H1 (cell line): ENCODE measurements at regions not wholly inside any gene's neighbourhood (a gene's known extent, or its start where the extent isn't known, plus 50 kb on each side); places are given as distances from the start of the nearest gene placed in this dataset.

Experiments used
- ASH2L ChIP-seq: fragments of 200-600, 300-600 bp; sonication (generic); IDR thresholded peaks from one replicate; pipeline ENCODE4 v1.7.1; 2017; ENCODE audit warnings: low read length
- BCL11A ChIP-seq, 2 experiments: IDR thresholded peaks; one replicate each; pipeline ENCODE4 v1.6.1; 2011; ENCODE audit warnings: low read depth in 2 of 2, low read length in 2 of 2, mild to moderate bottlenecking in 2 of 2
- BRCA1 ChIP-seq: IDR thresholded peaks from 2 replicates; pipeline ENCODE4 v1.6.1; 2012; ENCODE audit warnings: low read depth, low read length, improper control_type of control experiment
- CBX5 ChIP-seq: fragments of 300-800, 300-1000 bp; sonication (generic); IDR thresholded peaks from 2 replicates; pipeline ENCODE4 v1.7.1; 2016; ENCODE audit warnings: antibody characterized with exemption, low read length, low read depth
- CREB1 ChIP-seq: IDR thresholded peaks from 2 replicates; pipeline ENCODE4 v1.6.1; 2012; ENCODE audit warnings: inconsistent platforms
- HDAC6 ChIP-seq: IDR thresholded peaks from one replicate; pipeline ENCODE4 v1.7.1; 2012; ENCODE audit warnings: low read depth, mild to moderate bottlenecking, inconsistent platforms, low read length, moderate library complexity
- POLR2A ChIP-seq, 2 experiments: IDR thresholded peaks; 1 replicate in 1 of 2; 2 replicates in 1 of 2; pipeline ENCODE4 v1.6.1; 2011; ENCODE audit warnings: low read depth in 2 of 2, low read length in 2 of 2, mild to moderate bottlenecking in 2 of 2; ENCODE audit errors: control extremely low read depth in 1 of 2
- POU5F1 ChIP-seq: IDR thresholded peaks from 2 replicates; pipeline ENCODE4 v1.6.1; 2011; ENCODE audit warnings: low read depth, mild to moderate bottlenecking, low read length, moderate library complexity
- SIN3A ChIP-seq, 2 experiments: IDR thresholded peaks in 1 of 2; conservative IDR thresholded peaks in 1 of 2; 2 replicates each; pipeline ENCODE4 v1.6.1; 2011 to 2012; ENCODE audit warnings: low read length in 2 of 2, improper control_type of control experiment in 1 of 2, low read depth in 1 of 2, mild to moderate bottlenecking in 1 of 2
- SIRT6 ChIP-seq: IDR thresholded peaks from one replicate; pipeline ENCODE4 v1.7.1; 2012; ENCODE audit warnings: low read length, inconsistent platforms
- TF ChIP-seq, protein P1 (sequence below): fragments of 300-600 bp; sonication (generic); IDR thresholded peaks from 2 replicates; pipeline ENCODE4 v1.7.1; 2012; ENCODE audit warnings: low read length, moderate library complexity, mild to moderate bottlenecking, inconsistent platforms; ENCODE audit not compliant: insufficient replicate concordance

DNA sequence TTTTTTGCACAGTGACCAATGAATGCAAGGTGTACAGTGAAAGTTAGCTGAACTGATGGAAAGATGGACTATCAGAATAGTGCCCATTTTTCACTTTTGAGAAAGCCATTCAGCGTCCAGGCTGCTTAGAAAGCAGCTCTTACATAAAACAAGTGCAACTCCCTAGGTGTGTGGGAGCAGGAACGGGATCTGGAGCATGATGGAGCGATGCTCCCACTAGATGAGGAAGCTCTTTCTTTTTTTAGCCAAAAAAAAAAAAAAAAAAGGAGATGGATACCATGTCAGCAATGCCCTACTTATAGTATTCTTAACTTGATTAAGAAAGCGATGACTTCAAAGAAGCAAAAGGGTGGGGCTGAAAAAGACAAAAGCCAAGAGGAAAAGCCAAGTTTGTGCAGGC, 925.5 kb downstream of the GATA3 start (continued):
- TF ChIP-seq, protein P1, sequence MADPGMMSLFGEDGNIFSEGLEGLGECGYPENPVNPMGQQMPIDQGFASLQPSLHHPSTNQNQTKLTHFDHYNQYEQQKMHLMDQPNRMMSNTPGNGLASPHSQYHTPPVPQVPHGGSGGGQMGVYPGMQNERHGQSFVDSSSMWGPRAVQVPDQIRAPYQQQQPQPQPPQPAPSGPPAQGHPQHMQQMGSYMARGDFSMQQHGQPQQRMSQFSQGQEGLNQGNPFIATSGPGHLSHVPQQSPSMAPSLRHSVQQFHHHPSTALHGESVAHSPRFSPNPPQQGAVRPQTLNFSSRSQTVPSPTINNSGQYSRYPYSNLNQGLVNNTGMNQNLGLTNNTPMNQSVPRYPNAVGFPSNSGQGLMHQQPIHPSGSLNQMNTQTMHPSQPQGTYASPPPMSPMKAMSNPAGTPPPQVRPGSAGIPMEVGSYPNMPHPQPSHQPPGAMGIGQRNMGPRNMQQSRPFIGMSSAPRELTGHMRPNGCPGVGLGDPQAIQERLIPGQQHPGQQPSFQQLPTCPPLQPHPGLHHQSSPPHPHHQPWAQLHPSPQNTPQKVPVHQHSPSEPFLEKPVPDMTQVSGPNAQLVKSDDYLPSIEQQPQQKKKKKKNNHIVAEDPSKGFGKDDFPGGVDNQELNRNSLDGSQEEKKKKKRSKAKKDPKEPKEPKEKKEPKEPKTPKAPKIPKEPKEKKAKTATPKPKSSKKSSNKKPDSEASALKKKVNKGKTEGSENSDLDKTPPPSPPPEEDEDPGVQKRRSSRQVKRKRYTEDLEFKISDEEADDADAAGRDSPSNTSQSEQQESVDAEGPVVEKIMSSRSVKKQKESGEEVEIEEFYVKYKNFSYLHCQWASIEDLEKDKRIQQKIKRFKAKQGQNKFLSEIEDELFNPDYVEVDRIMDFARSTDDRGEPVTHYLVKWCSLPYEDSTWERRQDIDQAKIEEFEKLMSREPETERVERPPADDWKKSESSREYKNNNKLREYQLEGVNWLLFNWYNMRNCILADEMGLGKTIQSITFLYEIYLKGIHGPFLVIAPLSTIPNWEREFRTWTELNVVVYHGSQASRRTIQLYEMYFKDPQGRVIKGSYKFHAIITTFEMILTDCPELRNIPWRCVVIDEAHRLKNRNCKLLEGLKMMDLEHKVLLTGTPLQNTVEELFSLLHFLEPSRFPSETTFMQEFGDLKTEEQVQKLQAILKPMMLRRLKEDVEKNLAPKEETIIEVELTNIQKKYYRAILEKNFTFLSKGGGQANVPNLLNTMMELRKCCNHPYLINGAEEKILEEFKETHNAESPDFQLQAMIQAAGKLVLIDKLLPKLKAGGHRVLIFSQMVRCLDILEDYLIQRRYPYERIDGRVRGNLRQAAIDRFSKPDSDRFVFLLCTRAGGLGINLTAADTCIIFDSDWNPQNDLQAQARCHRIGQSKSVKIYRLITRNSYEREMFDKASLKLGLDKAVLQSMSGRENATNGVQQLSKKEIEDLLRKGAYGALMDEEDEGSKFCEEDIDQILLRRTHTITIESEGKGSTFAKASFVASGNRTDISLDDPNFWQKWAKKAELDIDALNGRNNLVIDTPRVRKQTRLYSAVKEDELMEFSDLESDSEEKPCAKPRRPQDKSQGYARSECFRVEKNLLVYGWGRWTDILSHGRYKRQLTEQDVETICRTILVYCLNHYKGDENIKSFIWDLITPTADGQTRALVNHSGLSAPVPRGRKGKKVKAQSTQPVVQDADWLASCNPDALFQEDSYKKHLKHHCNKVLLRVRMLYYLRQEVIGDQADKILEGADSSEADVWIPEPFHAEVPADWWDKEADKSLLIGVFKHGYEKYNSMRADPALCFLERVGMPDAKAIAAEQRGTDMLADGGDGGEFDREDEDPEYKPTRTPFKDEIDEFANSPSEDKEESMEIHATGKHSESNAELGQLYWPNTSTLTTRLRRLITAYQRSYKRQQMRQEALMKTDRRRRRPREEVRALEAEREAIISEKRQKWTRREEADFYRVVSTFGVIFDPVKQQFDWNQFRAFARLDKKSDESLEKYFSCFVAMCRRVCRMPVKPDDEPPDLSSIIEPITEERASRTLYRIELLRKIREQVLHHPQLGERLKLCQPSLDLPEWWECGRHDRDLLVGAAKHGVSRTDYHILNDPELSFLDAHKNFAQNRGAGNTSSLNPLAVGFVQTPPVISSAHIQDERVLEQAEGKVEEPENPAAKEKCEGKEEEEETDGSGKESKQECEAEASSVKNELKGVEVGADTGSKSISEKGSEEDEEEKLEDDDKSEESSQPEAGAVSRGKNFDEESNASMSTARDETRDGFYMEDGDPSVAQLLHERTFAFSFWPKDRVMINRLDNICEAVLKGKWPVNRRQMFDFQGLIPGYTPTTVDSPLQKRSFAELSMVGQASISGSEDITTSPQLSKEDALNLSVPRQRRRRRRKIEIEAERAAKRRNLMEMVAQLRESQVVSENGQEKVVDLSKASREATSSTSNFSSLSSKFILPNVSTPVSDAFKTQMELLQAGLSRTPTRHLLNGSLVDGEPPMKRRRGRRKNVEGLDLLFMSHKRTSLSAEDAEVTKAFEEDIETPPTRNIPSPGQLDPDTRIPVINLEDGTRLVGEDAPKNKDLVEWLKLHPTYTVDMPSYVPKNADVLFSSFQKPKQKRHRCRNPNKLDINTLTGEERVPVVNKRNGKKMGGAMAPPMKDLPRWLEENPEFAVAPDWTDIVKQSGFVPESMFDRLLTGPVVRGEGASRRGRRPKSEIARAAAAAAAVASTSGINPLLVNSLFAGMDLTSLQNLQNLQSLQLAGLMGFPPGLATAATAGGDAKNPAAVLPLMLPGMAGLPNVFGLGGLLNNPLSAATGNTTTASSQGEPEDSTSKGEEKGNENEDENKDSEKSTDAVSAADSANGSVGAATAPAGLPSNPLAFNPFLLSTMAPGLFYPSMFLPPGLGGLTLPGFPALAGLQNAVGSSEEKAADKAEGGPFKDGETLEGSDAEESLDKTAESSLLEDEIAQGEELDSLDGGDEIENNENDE, result no peak
- TF ChIP-seq POU5F1 (no peak), BCL11A (IDR thresholded peaks at IDR 0.05; ENCODE audit: low read depth in 2 of 2, low read length in 2 of 2) (no peak), SIRT6 (no peak), CREB1 (no peak), POLR2A (IDR thresholded peaks at IDR 0.05; ENCODE audit: control extremely low read depth in 1 of 2, low read depth in 2 of 2, low read length in 2 of 2) (no peak), ASH2L (no peak), HDAC6 (no peak), BRCA1 (no peak), SIN3A (conservative IDR thresholded peaks at IDR 0.05 in 1 of 2, IDR thresholded peaks at IDR 0.05 in 1 of 2; ENCODE audit: low read depth in 1 of 2, low read length in 2 of 2) (no peak), CBX5 (no peak)
